Uterus (tissue), 2 donors: ENCODE measurements at regions not wholly inside any gene's neighbourhood (a gene's known extent, or its start where the extent isn't known, plus 50 kb on each side); places are given as distances from the start of the nearest gene placed in this dataset.

Experiments
- CTCF ChIP-seq, 4 experiments: fragments of 200-600 bp in 2 of 4; fragments of 450-650 bp in 2 of 4; sonication (generic) in 2 of 4; IDR thresholded peaks; one replicate each; pipeline ENCODE4 v1.5.1; 2016 to 2019; ENCODE audit warnings: antibody characterized with exemption in 4 of 4, mild to moderate bottlenecking in 2 of 4, moderate library complexity in 1 of 4
- POLR2A ChIP-seq, 2 donors: fragments of 450-650 bp; IDR thresholded peaks; one replicate each; pipeline ENCODE4 v1.6.1; 2016; ENCODE audit warnings: antibody characterized with exemption in 2 of 2, mild to moderate bottlenecking in 1 of 2, moderate library complexity in 1 of 2

GRCh38 chr4:74528178-74528577, 83.2 kb downstream of the AREG start:
- no peak for TF ChIP-seq CTCF (IDR thresholded peaks at IDR 0.05)
- TF ChIP-seq POLR2A (IDR thresholded peaks at IDR 0.05): no peak
